ENCODE measurements at regions not wholly inside any gene's neighbourhood (a gene's known extent, or its start where the extent isn't known, plus 50 kb on each side); places are given as distances from the start of the nearest gene placed in this dataset.
"Not testable (repeated sequence)": the region's sequence is repeated elsewhere in the genome, so short reads cannot be mapped to it uniquely, and the experiment has no call there.

GRCh38 chrX:40904739-40905138 lies 169.4 kb upstream of the MED14 start:
- TF ChIP-seq, protein P1, sequence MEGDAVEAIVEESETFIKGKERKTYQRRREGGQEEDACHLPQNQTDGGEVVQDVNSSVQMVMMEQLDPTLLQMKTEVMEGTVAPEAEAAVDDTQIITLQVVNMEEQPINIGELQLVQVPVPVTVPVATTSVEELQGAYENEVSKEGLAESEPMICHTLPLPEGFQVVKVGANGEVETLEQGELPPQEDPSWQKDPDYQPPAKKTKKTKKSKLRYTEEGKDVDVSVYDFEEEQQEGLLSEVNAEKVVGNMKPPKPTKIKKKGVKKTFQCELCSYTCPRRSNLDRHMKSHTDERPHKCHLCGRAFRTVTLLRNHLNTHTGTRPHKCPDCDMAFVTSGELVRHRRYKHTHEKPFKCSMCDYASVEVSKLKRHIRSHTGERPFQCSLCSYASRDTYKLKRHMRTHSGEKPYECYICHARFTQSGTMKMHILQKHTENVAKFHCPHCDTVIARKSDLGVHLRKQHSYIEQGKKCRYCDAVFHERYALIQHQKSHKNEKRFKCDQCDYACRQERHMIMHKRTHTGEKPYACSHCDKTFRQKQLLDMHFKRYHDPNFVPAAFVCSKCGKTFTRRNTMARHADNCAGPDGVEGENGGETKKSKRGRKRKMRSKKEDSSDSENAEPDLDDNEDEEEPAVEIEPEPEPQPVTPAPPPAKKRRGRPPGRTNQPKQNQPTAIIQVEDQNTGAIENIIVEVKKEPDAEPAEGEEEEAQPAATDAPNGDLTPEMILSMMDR (conservative IDR thresholded peaks at IDR 0.05; ENCODE audit: low read length): not testable (repeated sequence)
- TF ChIP-seq EZH2phosphoT487 (IDR thresholded peaks at IDR 0.05; ENCODE audit: borderline replicate concordance, low read depth, low read length): not testable (repeated sequence)

All from OCI-LY7 (cell line).